GM23338 (cell line): ENCODE measurements at regions not wholly inside any gene's neighbourhood (a gene's known extent, or its start where the extent isn't known, plus 50 kb on each side); places are given as distances from the start of the nearest gene placed in this dataset.

Experiments used
- ATAC-seq: fragments of 200-7000 bp; cut with Tn5 transposase; 3 replicates; pipeline ENCODE4 v1.9.1; 2020
- DNase-seq: peaks from one replicate; pipeline ENCODE4 v3.0.0-alpha.2; 2015; ENCODE audit warnings: low spot score
- H2AFZ ChIP-seq: fragments of 200-600 bp; sonication (generic); 2 replicates; pipeline ENCODE4 v1.8.0; 2016; ENCODE audit warnings: antibody characterized with exemption, mild to moderate bottlenecking, moderate library complexity
- H3F3A ChIP-seq: fragments of 200-600 bp; sonication (generic); replicated peaks from 2 replicates; pipeline ENCODE4 v1.8.0; 2017; ENCODE audit warnings: antibody characterized with exemption, mixed run types, low read depth
- H3K27ac ChIP-seq: fragments of 200-600 bp; sonication (generic); 2 replicates; pipeline ENCODE4 v1.6.1; 2016; ENCODE audit warnings: low read depth
- H3K27me3 ChIP-seq: fragments of 200-600 bp; sonication (generic); 2 replicates; pipeline ENCODE4 v1.8.0; 2016; ENCODE audit warnings: mild to moderate bottlenecking, mixed run types, moderate library complexity; ENCODE audit not compliant: insufficient read depth
- H3K36me3 ChIP-seq: fragments of 200-600 bp; sonication (generic); 2 replicates; pipeline ENCODE4 v1.8.0; 2016; ENCODE audit warnings: mild to moderate bottlenecking; ENCODE audit not compliant: insufficient read depth
- H3K4me1 ChIP-seq: fragments of 200-600 bp; sonication (generic); 2 replicates; pipeline ENCODE4 v1.8.0; 2016; ENCODE audit warnings: mild to moderate bottlenecking, moderate library complexity; ENCODE audit not compliant: insufficient read depth
- H3K4me2 ChIP-seq: fragments of 200-600 bp; sonication (generic); 2 replicates; pipeline ENCODE4 v1.7.1; 2017; ENCODE audit warnings: mixed run types
- H3K4me3 ChIP-seq: fragments of 200-600 bp; sonication (generic); 2 replicates; pipeline ENCODE4 v1.6.1; 2016; ENCODE audit warnings: mixed run types
- H3K79me2 ChIP-seq: fragments of 200-600 bp; sonication (generic); replicated peaks from 2 replicates; pipeline ENCODE4 v1.8.0; 2017; ENCODE audit warnings: mild to moderate bottlenecking; ENCODE audit not compliant: insufficient read depth
- H3K9me2 ChIP-seq: fragments of 200-600 bp; sonication (generic); 2 replicates; pipeline ENCODE4 v1.8.0; 2017; ENCODE audit not compliant: insufficient read depth
- H4K20me1 ChIP-seq: fragments of 200-600 bp; sonication (generic); replicated peaks from 2 replicates; pipeline ENCODE4 v1.8.0; 2017; ENCODE audit warnings: mild to moderate bottlenecking; ENCODE audit not compliant: insufficient read depth
- H3K27ac Mint-ChIP-seq: 2 replicates; pipeline ENCODE4 v1.8.0; 2020; ENCODE audit warnings: inconsistent platforms, mild to moderate bottlenecking, moderate library complexity, mixed read lengths
- H3K27me3 Mint-ChIP-seq: 3 replicates; pipeline ENCODE4 v1.8.0; 2022; ENCODE audit warnings: low read depth, mild to moderate bottlenecking, moderate library complexity, mixed read lengths, inconsistent platforms; ENCODE audit not compliant: insufficient read depth, poor library complexity
- H3K36me3 Mint-ChIP-seq: 3 replicates; pipeline ENCODE4 v1.8.0; 2021; ENCODE audit warnings: low read depth, mild to moderate bottlenecking, inconsistent platforms, moderate library complexity, mixed read lengths
- H3K4me1 Mint-ChIP-seq: 3 replicates; pipeline ENCODE4 v1.8.0; 2020; ENCODE audit warnings: mild to moderate bottlenecking, inconsistent platforms, mixed read lengths
- H3K4me3 Mint-ChIP-seq: 3 replicates; pipeline ENCODE4 v1.8.0; 2021; ENCODE audit warnings: moderate library complexity, mild to moderate bottlenecking, inconsistent platforms, mixed read lengths
- H3K9me3 Mint-ChIP-seq: 3 replicates; pipeline ENCODE4 v1.8.0; 2020; ENCODE audit warnings: moderate library complexity, mild to moderate bottlenecking, inconsistent platforms, mixed read lengths
- CREB1 ChIP-seq: fragments of 250-450 bp; sonication (Bioruptor Pico); IDR thresholded peaks from 2 replicates; pipeline ENCODE4 v1.5.0; 2020; ENCODE audit warnings: low read depth, mild to moderate bottlenecking, moderate library complexity
- CTCF ChIP-seq, 2 experiments: fragments of 200-600 bp in 1 of 2; sonication (generic) in 1 of 2; conservative IDR thresholded peaks; 2 replicates each; pipeline versions ENCODE4 v1.5.1 to v1.6.1; 2016 to 2017; ENCODE audit warnings: antibody characterized with exemption in 2 of 2, low read depth in 2 of 2, mild to moderate bottlenecking in 2 of 2, moderate library complexity in 1 of 2
- ETS1 ChIP-seq: IDR thresholded peaks from 2 replicates; pipeline ENCODE4 v1.6.1; 2016; ENCODE audit warnings: antibody characterized with exemption
- EZH2 ChIP-seq: fragments of 200-600 bp; sonication (generic); IDR thresholded peaks from one replicate; pipeline ENCODE4 v1.8.0; 2017; ENCODE audit warnings: antibody characterized with exemption, mild to moderate bottlenecking, low read depth; ENCODE audit not compliant: unreplicated experiment
- EZH2phosphoT487 ChIP-seq: fragments of 200-600 bp; sonication (generic); IDR thresholded peaks from one replicate; pipeline ENCODE4 v1.8.1; 2018; ENCODE audit warnings: antibody characterized with exemption; ENCODE audit not compliant: unreplicated experiment
- JUNB ChIP-seq: IDR thresholded peaks from one replicate; pipeline ENCODE4 v1.6.1; 2016; ENCODE audit warnings: antibody characterized with exemption; ENCODE audit not compliant: unreplicated experiment
- NANOG ChIP-seq: IDR thresholded peaks from 2 replicates; pipeline ENCODE4 v1.6.1; 2016; ENCODE audit warnings: antibody characterized with exemption, borderline replicate concordance
- POLR2AphosphoS5 ChIP-seq: IDR thresholded peaks from 2 replicates; pipeline ENCODE4 v1.6.1; 2016; ENCODE audit warnings: antibody characterized with exemption, low read depth
- STAT1 ChIP-seq: IDR thresholded peaks from one replicate; pipeline ENCODE4 v1.6.1; 2016; ENCODE audit warnings: antibody characterized with exemption; ENCODE audit not compliant: unreplicated experiment
- ZNF114 ChIP-seq: fragments of 250-450 bp; sonication (Bioruptor Pico); IDR thresholded peaks from 2 replicates; pipeline ENCODE4 v1.5.0; 2020; ENCODE audit warnings: mild to moderate bottlenecking, moderate library complexity
- ZNF331 ChIP-seq: fragments of 250-450 bp; sonication (Bioruptor Pico); IDR thresholded peaks from 2 replicates; pipeline ENCODE4 v1.5.0; 2020; ENCODE audit warnings: low read depth, mild to moderate bottlenecking, moderate library complexity
- ZNF462 ChIP-seq: fragments of 250-450 bp; sonication (Bioruptor Pico); IDR thresholded peaks from 2 replicates; pipeline ENCODE4 v1.5.0; 2020; ENCODE audit warnings: mild to moderate bottlenecking, moderate library complexity
- TF ChIP-seq, protein P1 (sequence below): IDR thresholded peaks from one replicate; pipeline ENCODE4 v1.6.1; 2018; ENCODE audit warnings: antibody characterized with exemption; ENCODE audit not compliant: unreplicated experiment

GRCh38 chr2:215626812-215627281, 191.0 kb upstream of the FN1 start (continued):
- TF ChIP-seq, protein P1, sequence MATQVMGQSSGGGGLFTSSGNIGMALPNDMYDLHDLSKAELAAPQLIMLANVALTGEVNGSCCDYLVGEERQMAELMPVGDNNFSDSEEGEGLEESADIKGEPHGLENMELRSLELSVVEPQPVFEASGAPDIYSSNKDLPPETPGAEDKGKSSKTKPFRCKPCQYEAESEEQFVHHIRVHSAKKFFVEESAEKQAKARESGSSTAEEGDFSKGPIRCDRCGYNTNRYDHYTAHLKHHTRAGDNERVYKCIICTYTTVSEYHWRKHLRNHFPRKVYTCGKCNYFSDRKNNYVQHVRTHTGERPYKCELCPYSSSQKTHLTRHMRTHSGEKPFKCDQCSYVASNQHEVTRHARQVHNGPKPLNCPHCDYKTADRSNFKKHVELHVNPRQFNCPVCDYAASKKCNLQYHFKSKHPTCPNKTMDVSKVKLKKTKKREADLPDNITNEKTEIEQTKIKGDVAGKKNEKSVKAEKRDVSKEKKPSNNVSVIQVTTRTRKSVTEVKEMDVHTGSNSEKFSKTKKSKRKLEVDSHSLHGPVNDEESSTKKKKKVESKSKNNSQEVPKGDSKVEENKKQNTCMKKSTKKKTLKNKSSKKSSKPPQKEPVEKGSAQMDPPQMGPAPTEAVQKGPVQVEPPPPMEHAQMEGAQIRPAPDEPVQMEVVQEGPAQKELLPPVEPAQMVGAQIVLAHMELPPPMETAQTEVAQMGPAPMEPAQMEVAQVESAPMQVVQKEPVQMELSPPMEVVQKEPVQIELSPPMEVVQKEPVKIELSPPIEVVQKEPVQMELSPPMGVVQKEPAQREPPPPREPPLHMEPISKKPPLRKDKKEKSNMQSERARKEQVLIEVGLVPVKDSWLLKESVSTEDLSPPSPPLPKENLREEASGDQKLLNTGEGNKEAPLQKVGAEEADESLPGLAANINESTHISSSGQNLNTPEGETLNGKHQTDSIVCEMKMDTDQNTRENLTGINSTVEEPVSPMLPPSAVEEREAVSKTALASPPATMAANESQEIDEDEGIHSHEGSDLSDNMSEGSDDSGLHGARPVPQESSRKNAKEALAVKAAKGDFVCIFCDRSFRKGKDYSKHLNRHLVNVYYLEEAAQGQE, result no peak
- TF ChIP-seq NANOG (no peak), ZNF114 (no peak), JUNB (no peak), CREB1 (no peak), ZNF331 (CRISPR knock-in tag) (no peak), ETS1 (no peak), CTCF (conservative IDR thresholded peaks at IDR 0.05; ENCODE audit: low read depth in 2 of 2) (no peak), EZH2 (no peak), EZH2phosphoT487 (no peak), POLR2AphosphoS5 (no peak), STAT1 (no peak)

GRCh38 chr2:215626063-215626462, 190.2 kb upstream of the FN1 start:
- H4K20me1 ChIP-seq, result no peaks in the 10 kb centered on the region
- H3K27me3 ChIP-seq, result no peaks in the 10 kb centered on the region
- peaks cover 2% of the 10 kb centered on the region for H3K27me3 Mint-ChIP-seq
- peak overlapping the region; percentile 68 for H3K27ac ChIP-seq
- peaks cover 5% of the 10 kb centered on the region; the same call in 2 of the 3 replicates for H3K36me3 Mint-ChIP-seq
- peaks cover 8% of the 10 kb centered on the region; the same call in 2 of the 3 replicates for H3K9me3 Mint-ChIP-seq
- no peaks in the 10 kb centered on the region for H3K9me2 ChIP-seq
- peak overlapping the region; percentile 20; the same call in 1 of the 2 replicates for H3K4me3 ChIP-seq
- no peak overlapping the region for H3K27ac Mint-ChIP-seq
- peaks cover 43% of the 10 kb centered on the region for H3K4me1 ChIP-seq
- peak overlapping the region; percentile 63 for H3K4me2 ChIP-seq
- H3K36me3 ChIP-seq, result no peaks in the 10 kb centered on the region
- TF ChIP-seq ZNF462 (CRISPR knock-in tag) (no peak), NANOG (peak; percentile 68; the same call in 1 of the 2 replicates)
- no peaks in the 10 kb centered on the region for H3F3A ChIP-seq
- ATAC-seq, result no peak
- H3K4me1 Mint-ChIP-seq, result peaks cover 39% of the 10 kb centered on the region
- no peak for DNase-seq
- H3K4me3 Mint-ChIP-seq, result no peak overlapping the region
- no peaks in the 10 kb centered on the region for H3K79me2 ChIP-seq
- no peak overlapping the region for H2AFZ ChIP-seq
